CD4-positive, alpha-beta T cell treated with Interleukin-12 subunit alpha and Interleukin-12 subunit beta, for 1 hour (primary cell): ENCODE measurements at regions not wholly inside any gene's neighbourhood (a gene's known extent, or its start where the extent isn't known, plus 50 kb on each side); places are given as distances from the start of the nearest gene placed in this dataset.
"Not testable (repeated sequence)": the region's sequence is repeated elsewhere in the genome, so short reads cannot be mapped to it uniquely, and the experiment has no call there.

Experiments
- DNase-seq: peaks from one replicate; pipeline ENCODE4 v3.0.0-alpha.2; 2020

DNA sequence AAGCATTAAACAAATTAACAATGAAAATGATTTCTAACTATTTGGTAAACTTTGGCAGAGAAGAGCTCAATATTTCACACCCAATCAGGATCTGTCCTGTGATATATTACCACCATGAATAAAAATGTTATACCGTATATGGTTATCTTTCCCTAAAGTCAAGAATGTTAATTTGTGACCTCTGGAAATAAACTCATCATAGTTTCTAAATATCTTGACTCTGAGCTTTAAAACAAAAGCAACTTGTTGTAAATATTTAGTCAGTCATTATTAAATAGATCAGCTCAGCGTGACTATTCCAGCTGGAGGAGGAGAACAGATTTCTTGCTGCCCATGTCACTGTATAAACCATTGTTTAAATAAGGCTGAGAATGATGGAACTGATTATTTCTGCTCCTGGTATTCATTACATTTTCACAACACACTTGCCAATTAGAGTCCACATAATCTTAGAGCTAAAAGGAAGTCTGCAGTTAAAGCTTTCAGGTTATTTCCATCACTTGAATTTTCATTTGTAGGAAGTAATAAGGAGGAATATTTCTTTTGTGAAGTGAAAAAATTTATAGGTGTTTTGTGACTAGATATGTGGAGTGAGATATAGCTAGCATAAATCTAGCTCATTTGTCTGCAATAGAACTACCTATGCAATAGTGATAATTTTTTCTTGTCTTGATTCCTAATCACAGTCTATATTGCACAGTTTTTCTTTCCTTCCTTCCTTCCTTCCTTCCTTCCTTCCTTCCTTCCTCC lies 106.5 kb upstream of the P2RY1 start:
- no peak for DNase-seq

GRCh38 chr3:152729906-152730305 lies 105.0 kb upstream of the P2RY1 start:
- DNase-seq = no peak

DNA sequence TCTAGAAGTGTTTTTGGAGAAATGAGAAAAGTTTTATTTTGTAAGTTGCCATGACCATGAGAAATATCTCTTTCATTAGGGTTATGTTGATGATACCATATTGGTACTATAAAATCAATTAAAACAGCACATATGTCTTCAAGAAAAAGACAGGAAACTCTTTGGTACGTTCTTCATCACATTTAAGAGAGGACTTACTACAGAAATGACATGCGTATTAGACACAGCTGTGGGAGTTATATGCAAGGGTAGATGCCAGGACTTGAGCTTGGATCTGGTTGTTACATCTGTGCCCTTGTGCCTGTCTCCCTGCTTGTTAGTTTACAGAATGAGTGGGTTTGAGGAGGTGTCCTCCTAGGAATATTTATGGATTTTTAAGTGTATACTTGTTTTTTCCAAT lies 103.4 kb upstream of the P2RY1 start:
- no peak for DNase-seq

DNA sequence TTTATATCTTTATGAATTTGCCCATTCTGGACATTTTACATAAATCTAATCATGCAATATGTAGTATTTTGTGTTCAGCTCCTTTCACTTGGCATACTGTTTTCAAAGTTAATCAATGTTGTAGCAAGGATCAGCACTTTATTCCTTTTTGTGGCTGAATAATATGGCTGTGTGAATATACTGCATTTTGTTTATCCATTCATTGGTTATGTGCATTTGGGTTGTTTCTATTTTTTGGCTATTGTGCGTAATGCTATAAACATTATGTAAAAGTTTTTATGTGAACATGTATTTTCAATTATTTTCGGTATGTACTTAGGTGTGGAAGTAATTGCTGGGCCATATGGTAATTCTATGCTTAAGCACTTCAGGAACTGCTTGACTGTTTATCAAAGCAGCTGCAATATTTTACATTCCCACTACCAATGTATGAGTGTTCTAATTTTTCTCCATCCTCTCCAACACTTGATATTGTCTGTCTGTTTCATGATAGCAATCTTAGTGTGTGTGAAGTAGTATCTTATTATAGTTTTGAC lies 101.3 kb upstream of the P2RY1 start:
- no peak for DNase-seq

DNA sequence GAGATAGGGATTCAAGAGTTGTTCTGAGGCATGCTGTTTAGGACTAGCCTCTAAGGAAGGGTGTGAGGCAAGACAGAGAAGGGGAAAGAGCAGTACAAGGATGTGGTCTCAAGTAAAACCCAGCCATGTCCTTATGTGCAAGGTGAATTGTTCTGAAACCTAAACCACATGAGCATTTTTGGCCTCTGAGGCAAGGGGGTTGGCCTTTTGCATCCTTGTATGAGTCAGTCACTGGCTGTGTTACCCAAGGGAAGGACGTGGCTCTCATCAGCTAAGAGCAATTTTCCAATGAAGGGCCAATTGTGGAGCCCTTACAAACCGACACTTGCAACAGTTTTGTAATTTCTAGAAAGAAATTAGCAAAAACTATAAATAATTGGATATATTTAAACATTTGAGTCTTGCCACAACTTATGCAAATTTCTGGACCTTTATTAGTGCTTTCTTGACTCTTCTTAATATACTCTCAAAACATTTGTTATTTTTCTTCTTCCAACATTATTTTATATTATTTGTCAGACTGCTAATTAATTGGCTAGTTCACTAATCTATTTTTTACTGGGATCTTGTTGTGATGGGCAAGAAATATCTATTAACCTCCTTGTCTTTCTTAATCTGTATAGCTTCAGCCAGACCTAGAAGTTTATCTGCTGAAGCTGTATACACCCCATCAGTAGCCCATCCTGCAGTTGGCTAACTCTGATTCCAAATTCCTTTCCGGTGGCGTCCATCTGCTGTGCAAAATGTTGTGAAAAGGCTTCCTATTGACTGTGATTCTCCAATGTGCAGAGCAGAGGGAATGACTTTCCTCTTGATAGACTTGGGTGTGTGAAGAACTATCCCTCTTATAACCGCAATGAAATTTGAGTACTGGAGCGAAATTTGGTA lies 97.7 kb upstream of the P2RY1 start:
- DNase-seq = no peak

GRCh38 chr3:152738656-152739055 lies 96.3 kb upstream of the P2RY1 start:
- DNase-seq = no peak

GRCh38 chr3:152742368-152743347 lies 92.3 kb upstream of the P2RY1 start:
- DNase-seq = no peak

- DNase-seq = no peak
Observed at GRCh38 chr3:152745646-152746045, 89.3 kb upstream of the P2RY1 start.

DNA sequence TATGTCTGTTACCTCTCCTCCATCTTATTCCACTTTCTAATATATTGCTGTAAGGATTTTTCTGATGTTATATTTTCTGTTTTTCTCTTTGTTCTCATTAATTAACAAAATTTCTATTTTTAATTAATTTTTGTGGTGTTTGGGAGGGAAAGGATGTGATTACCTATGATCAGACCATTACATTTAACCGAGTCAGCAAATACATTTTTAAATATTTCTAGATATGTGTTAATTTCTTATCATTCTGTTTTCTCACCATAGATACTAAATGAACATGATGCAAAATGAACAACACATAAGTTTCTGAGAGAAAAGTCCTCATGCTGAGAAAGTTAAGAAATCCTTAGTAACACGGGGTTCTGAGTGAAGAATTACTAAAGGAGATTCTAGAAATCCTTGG lies 80.6 kb upstream of the P2RY1 start:
- no peak for DNase-seq

DNA sequence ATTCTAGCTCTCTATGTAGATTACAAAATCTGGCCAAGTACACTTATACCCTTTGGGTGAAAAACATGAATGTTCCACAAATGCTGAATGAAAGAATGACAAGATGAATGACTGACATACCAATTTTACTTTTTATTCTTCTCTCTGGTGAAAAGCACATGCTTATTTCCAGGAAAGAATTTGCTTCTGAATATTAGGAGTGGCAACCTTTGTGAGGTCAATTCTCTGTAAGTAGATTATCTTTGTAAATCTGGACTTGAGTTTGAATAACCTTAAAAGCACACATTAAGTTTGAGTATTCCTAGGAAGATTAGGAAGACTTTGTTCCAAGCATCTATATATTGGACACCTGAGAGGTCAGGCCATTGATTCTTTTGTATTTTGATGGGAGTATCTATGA lies 78.1 kb upstream of the P2RY1 start:
- DNase-seq = no peak

DNA sequence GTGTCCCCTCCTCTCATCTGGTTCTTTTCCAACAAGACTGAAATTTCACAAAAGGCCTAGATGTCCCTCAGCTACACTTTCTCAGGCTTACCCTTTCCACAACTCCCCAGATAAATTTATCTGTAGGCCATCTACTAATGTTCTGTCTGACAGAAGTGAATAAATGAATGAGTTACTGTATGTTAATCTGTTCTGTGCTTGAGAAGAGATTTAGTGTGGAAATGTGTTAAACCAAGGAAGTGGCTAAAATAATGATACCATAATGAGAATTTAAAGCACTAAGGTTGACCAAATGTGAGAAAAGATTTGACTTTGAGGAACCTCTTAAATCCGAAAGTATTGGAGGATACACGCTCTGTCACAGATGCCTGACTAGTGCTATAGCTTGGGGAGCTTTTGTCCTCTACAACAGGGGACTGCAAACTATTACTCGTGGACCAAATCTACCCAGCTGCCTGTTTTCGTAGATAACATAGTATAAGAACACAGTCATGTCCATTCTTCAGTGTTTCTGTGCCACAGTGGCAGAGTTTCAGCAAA lies 74.8 kb upstream of the P2RY1 start:
- DNase-seq = no peak

DNA sequence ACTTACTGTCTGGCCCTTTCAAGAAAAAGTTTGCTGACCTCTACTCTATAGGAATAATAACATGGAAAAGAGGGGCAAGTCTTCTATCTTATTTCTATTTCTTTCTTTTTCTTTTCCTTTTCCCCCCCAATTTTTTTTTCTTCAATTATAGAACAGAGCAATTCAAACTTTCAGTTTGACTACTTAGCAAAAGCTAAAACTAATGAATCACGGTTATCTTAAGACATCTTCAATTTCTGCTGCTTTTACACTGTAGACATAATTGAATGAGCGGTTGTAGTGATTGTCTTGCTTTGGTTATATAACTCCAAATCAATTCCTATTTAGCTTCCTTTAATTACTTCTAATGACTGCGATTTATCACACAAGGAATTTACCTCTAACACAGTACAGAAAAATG lies 74.3 kb upstream of the P2RY1 start:
- DNase-seq = no peak

GRCh38 chr3:152768478-152768877 lies 66.5 kb upstream of the P2RY1 start:
- no peak for DNase-seq

GRCh38 chr3:152769523-152769922 lies 65.4 kb upstream of the P2RY1 start:
- DNase-seq = no peak

GRCh38 chr3:152770296-152770695 lies 64.6 kb upstream of the P2RY1 start:
- DNase-seq = no peak

GRCh38 chr3:152771120-152771519 lies 63.8 kb upstream of the P2RY1 start:
- DNase-seq = no peak

- no peak for DNase-seq
Observed at GRCh38 chr3:152772674-152773225, 62.2 kb upstream of the P2RY1 start.

DNA sequence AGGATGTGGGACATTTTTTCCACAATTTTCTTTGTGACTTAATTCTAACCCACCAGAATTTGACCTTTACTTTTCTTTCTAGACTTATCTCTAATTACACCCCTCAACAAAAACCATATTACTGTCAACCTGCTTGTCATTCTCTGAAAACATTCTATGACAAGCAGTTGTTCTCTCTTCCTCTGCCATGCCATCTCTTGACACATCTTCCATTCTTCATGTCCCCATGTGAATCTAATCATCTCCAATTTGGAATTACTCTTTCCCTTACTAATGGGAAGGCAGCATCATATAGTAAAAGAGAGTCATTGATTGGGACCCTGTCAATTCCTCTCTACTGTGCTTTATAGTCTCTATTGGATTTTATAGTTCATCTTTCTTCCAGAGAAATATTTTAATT lies 61.3 kb upstream of the P2RY1 start:
- DNase-seq = no peak

DNA sequence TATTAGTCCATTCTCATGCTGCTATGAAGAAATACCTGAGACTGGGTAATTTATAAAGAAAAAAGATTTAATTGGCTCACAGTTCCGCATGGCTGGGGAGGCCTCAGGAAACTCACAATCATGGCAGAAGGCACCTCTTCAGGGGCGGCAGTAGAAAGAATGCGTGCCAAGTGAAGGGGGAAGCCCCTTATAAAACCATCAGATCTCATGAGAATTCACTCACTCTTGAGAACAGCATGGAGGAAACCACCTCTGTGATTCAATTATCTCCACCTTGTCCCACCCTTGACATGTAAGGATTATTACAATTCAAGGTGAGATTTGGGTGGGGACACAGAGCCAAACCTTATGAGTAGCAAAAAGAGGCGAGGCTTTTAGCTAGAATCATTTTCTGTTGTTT lies 60.7 kb upstream of the P2RY1 start:
- DNase-seq = not testable (repeated sequence)

DNA sequence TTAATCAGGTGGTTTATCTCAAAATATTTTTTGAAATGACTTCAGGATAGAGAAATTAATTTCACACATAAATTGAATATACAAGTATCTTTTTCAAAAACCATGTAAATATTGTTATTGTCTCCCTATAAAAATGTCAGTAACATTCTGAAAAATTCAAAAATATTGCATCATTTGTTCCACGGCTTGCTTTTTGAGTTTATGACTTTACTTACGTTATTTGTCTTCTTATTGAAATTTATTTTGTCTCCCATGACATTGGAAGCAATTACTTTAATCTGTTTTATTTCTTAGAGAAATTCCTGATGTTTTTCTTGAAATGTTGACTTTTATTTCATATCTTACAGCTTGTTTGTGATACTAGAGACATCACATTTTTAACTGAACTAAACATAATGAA lies 56.9 kb upstream of the P2RY1 start:
- no peak for DNase-seq

GRCh38 chr3:152779653-152780052 lies 55.3 kb upstream of the P2RY1 start:
- no peak for DNase-seq

DNA sequence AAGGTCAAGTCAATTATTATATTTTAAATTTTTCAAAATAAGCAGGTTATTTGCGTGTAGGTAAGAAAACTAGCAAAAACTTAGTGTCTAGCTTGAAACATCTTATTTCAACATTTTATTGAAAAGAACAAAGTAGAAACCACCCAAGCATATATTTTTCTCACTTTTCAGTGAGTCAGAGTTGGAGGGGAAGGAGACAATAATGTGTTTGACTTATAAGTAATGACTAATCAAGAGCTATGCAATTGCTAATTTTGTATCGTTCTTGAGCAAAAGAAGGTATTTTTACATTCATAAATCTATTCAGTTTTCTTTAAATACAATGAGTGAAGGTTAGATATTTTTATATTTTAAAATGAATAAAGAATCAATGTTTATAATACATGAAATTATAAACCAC lies 54.4 kb upstream of the P2RY1 start:
- DNase-seq = no peak
